Neural crest cell (in vitro differentiated cells): ENCODE measurements at regions not wholly inside any gene's neighbourhood (a gene's known extent, or its start where the extent isn't known, plus 50 kb on each side); places are given as distances from the start of the nearest gene placed in this dataset.

Source experiments
- DNase-seq: peaks from one replicate; pipeline ENCODE4 v3.0.0; 2021; ENCODE audit warnings: low read depth, mixed read lengths, low spot score
- H3K27ac Mint-ChIP-seq: one replicate; pipeline ENCODE4 v1.8.0; 2021; ENCODE audit warnings: mild to moderate bottlenecking, mixed read lengths; ENCODE audit not compliant: unreplicated experiment
- H3K27me3 Mint-ChIP-seq: 2 replicates; pipeline ENCODE4 v1.8.0; 2021; ENCODE audit warnings: low read depth, mild to moderate bottlenecking, mixed read lengths
- H3K36me3 Mint-ChIP-seq: 2 replicates; pipeline ENCODE4 v1.8.0; 2021; ENCODE audit warnings: low read depth, mild to moderate bottlenecking, mixed read lengths
- H3K4me1 Mint-ChIP-seq: 2 replicates; pipeline ENCODE4 v1.8.0; 2021; ENCODE audit warnings: mixed read lengths
- H3K4me3 Mint-ChIP-seq: one replicate; pipeline ENCODE4 v1.8.0; 2021; ENCODE audit warnings: mild to moderate bottlenecking, mixed read lengths
- H3K9me3 Mint-ChIP-seq: 2 replicates; pipeline ENCODE4 v1.8.0; 2021; ENCODE audit warnings: mixed read lengths
- TF ChIP-seq, protein P1 (sequence below): fragments of 200-600 bp; sonication (generic); conservative IDR thresholded peaks from 2 replicates; pipeline ENCODE4 v1.5.0; 2021; ENCODE audit warnings: antibody characterized with exemption, mild to moderate bottlenecking

DNA sequence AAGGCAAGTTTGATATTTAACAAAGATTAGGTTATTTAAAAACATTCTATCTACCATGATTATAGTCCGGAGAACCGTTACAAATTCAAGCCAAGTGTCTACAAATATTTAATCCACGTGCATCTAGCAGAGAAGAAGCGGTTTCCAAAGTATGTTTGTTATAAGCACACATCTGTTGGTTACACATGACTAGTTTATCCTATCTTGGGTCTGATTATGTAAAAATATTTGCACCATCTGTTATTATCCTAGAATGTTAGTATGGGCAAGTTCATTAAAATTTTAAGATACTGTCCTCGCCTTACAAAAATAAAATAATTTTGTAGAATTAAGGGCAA, 289.2 kb upstream of the VSTM2A start:
- Mint-ChIP-seq H3K4me1 (no peaks in the 10 kb centered on the region), H3K9me3 (no peaks in the 10 kb centered on the region), H3K4me3 (no peak overlapping the region), H3K27me3 (no peaks in the 10 kb centered on the region), H3K36me3 (no peaks in the 10 kb centered on the region), H3K27ac (no peak overlapping the region)
- TF ChIP-seq, protein P1, sequence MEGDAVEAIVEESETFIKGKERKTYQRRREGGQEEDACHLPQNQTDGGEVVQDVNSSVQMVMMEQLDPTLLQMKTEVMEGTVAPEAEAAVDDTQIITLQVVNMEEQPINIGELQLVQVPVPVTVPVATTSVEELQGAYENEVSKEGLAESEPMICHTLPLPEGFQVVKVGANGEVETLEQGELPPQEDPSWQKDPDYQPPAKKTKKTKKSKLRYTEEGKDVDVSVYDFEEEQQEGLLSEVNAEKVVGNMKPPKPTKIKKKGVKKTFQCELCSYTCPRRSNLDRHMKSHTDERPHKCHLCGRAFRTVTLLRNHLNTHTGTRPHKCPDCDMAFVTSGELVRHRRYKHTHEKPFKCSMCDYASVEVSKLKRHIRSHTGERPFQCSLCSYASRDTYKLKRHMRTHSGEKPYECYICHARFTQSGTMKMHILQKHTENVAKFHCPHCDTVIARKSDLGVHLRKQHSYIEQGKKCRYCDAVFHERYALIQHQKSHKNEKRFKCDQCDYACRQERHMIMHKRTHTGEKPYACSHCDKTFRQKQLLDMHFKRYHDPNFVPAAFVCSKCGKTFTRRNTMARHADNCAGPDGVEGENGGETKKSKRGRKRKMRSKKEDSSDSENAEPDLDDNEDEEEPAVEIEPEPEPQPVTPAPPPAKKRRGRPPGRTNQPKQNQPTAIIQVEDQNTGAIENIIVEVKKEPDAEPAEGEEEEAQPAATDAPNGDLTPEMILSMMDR: no peak
- DNase-seq: no peak

DNA sequence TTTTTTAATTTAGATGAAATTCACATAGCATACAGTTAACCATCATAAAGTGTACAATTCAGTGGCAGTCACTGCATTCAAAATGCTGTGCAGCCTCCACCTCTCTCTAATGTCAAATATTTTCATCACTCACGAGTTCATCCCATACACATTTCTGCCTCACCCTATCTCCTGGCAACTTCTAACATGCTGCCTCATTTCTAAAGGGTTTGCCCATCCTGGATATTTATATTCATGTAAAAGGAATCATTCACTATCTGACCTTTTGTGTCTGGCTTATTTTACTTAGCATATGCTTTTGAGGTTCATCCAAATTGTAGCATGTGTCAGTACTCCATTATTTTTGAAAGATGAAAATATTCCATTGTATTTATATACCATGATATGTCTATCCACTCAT, 286.9 kb upstream of the VSTM2A start:
- no peak for DNase-seq
- TF ChIP-seq, protein P1: no peak
- H3K36me3 Mint-ChIP-seq: no peaks in the 10 kb centered on the region
- H3K27me3 Mint-ChIP-seq: no peaks in the 10 kb centered on the region
- no peak overlapping the region for H3K27ac Mint-ChIP-seq
- H3K4me1 Mint-ChIP-seq: no peaks in the 10 kb centered on the region
- H3K9me3 Mint-ChIP-seq: no peaks in the 10 kb centered on the region
- no peak overlapping the region for H3K4me3 Mint-ChIP-seq

DNA sequence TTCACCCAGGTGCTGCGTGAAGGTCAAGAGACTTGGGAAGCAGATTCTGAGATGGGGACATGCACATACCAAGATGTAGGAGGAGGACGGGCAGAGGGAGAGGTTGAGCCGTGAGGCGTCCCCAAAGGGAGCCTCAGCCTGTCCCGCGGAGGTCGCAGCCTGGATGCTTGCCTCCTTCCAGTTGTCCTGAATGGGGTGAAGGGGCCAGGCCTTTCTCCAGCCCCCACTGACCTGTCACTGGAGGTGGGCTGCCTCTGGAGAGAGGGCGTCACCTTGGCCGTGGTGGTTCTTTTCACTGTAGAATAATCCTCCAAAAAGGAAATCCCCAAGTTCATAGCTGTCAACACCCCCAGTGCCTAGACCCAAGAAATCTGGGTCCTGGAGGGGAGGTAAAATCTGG, 283.0 kb upstream of the VSTM2A start:
- H3K4me1 Mint-ChIP-seq: no peaks in the 10 kb centered on the region
- no peak overlapping the region for H3K27ac Mint-ChIP-seq
- H3K4me3 Mint-ChIP-seq: no peak overlapping the region
- H3K27me3 Mint-ChIP-seq: no peaks in the 10 kb centered on the region
- H3K9me3 Mint-ChIP-seq: no peaks in the 10 kb centered on the region
- DNase-seq: no peak
- TF ChIP-seq, protein P1: no peak
- H3K36me3 Mint-ChIP-seq: no peaks in the 10 kb centered on the region

DNA sequence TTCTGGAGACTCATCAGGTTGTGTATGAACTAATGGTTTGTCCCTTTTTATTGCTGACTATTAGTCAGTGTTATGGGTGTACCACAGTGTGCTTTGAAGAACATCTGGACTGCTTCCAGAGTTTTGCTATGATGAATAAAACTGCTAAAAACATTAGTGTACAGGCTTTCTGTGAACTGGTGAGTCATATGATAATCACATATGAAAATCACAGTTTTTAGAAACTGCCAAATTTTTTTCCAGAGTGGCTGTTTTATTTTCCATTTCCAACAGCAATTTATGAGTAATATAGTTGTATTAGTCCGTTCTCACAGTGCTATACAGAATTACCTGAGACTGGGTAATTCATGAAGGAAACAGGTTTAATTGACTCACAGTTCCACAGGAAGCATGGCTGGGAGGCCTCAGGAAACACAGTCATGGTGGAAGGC, 281.2 kb upstream of the VSTM2A start:
- no peaks in the 10 kb centered on the region for H3K4me1 Mint-ChIP-seq
- no peak overlapping the region for H3K4me3 Mint-ChIP-seq
- DNase-seq: no peak
- TF ChIP-seq, protein P1: no peak
- H3K36me3 Mint-ChIP-seq: no peaks in the 10 kb centered on the region
- H3K27me3 Mint-ChIP-seq: no peaks in the 10 kb centered on the region
- H3K27ac Mint-ChIP-seq: no peak overlapping the region
- H3K9me3 Mint-ChIP-seq: no peaks in the 10 kb centered on the region

DNA sequence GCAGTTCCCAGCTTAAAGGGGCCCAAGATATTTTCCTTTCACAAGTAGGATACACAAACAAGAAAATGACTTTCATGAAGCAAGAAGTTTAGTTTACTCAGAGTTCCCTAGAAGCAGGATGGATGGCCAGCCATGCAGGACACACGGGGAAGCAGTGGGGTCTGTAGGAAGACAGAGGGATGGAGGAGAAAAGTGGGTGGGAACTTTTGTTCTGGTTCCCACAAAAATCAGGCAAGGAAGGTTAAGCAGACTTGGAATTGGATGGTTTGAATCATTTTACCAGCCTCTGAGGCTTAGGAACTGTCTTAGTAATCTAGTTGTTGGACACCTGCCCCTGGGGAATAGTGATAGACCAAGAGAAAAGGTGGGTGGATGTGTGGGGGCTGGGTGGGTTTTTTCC, 263.3 kb upstream of the VSTM2A start:
- Mint-ChIP-seq H3K36me3 (peaks cover 2% of the 10 kb centered on the region), H3K27ac (no peak overlapping the region)

More for the DNA sequence above, 263.3 kb upstream of the VSTM2A start:
- TF ChIP-seq, protein P1: no peak
- Mint-ChIP-seq H3K27me3 (no peaks in the 10 kb centered on the region), H3K4me1 (no peaks in the 10 kb centered on the region), H3K9me3 (peaks cover 5% of the 10 kb centered on the region), H3K4me3 (no peak overlapping the region)
- DNase-seq: no peak
